ENCODE measurements at regions not wholly inside any gene's neighbourhood (a gene's known extent, or its start where the extent isn't known, plus 50 kb on each side); places are given as distances from the start of the nearest gene placed in this dataset.

GRCh38 chr11:92768121-92768840 is 201.2 kb upstream of the MTNR1B start:
- no peak for ATAC-seq (ENCODE audit: poor library complexity)
- Mint-ChIP-seq H3K27me3 (peaks cover 23% of the 10 kb centered on the region), H3K36me3 (ENCODE audit: low read depth) (no peaks in the 10 kb centered on the region), H3K4me3 (no peak overlapping the region), H3K4me1 (ENCODE audit: low read depth) (peaks cover 15% of the 10 kb centered on the region), H3K27ac (no peak overlapping the region), H3K9me3 (no peaks in the 10 kb centered on the region)
- TF ChIP-seq CTCF (IDR thresholded peaks at IDR 0.05) = no peak
- POLR2A ChIA-PET = no interaction called here
- Histone ChIP-seq H3K27me3 (ENCODE audit: control insufficient read depth in 1 of 2, insufficient read depth in 2 of 2, low read length in 2 of 2) (peaks cover 0 to 3% of the 10 kb centered on the region in 2 experiments), H3K9me3 (ENCODE audit: control insufficient read depth in 1 of 2, insufficient read depth in 1 of 2, low read length in 2 of 2) (no peaks in the 10 kb centered on the region), H3K27ac (ENCODE audit: low read depth in 1 of 2, low read length in 2 of 2) (no peak overlapping the region), H3K4me3 (ENCODE audit: low read length) (no peak overlapping the region), H3K36me3 (ENCODE audit: insufficient read depth, low read length) (no peaks in the 10 kb centered on the region), H3K4me1 (ENCODE audit: insufficient read depth, low read length) (no peaks in the 10 kb centered on the region)
- CTCF ChIA-PET = no interaction called here
- DNase-seq = no peak
- intact Hi-C loops (cut with DNase I, micrococcal nuclease) = no loop called here

- peaks cover 0 to 3% of the 10 kb centered on the region in 2 experiments for H3K27me3 ChIP-seq (ENCODE audit: control insufficient read depth in 1 of 2, insufficient read depth in 2 of 2, low read length in 2 of 2)
- no peaks in the 10 kb centered on the region for H3K36me3 ChIP-seq (ENCODE audit: insufficient read depth, low read length)
- H3K27me3 Mint-ChIP-seq = peaks cover 23% of the 10 kb centered on the region
- no peaks in the 10 kb centered on the region for H3K9me3 ChIP-seq (ENCODE audit: control insufficient read depth in 1 of 2, insufficient read depth in 1 of 2, low read length in 2 of 2)
- H3K27ac Mint-ChIP-seq = no peak overlapping the region
- ATAC-seq (ENCODE audit: poor library complexity) (no peak), DNase-seq (no peak)
- H3K36me3 Mint-ChIP-seq (ENCODE audit: low read depth) = no peaks in the 10 kb centered on the region
- intact Hi-C loops (cut with DNase I, micrococcal nuclease) = no loop called here
- no peak overlapping the region for H3K27ac ChIP-seq (ENCODE audit: low read depth in 1 of 2, low read length in 2 of 2)
- ChIA-PET POLR2A (no interaction called here), CTCF (no interaction called here)
- no peak overlapping the region for H3K4me3 ChIP-seq (ENCODE audit: low read length)
- no peaks in the 10 kb centered on the region for H3K4me1 ChIP-seq (ENCODE audit: insufficient read depth, low read length)
- no peak for TF ChIP-seq CTCF (IDR thresholded peaks at IDR 0.05)
- no peak overlapping the region for H3K4me3 Mint-ChIP-seq
- no peaks in the 10 kb centered on the region for H3K9me3 Mint-ChIP-seq
- H3K4me1 Mint-ChIP-seq (ENCODE audit: low read depth) = peaks cover 15% of the 10 kb centered on the region
Observed at GRCh38 chr11:92769112-92769511, 200.3 kb upstream of the MTNR1B start.

GRCh38 chr11:92770419-92770818 is 199.0 kb upstream of the MTNR1B start:
- no peak overlapping the region for H3K27ac ChIP-seq (ENCODE audit: low read depth in 1 of 2, low read length in 2 of 2)
- no peaks in the 10 kb centered on the region for H3K36me3 Mint-ChIP-seq (ENCODE audit: low read depth)
- intact Hi-C loops (cut with DNase I, micrococcal nuclease) = no loop called here
- ATAC-seq (ENCODE audit: poor library complexity) = no peak
- no peaks in the 10 kb centered on the region for H3K4me1 ChIP-seq (ENCODE audit: insufficient read depth, low read length)
- no peaks in the 10 kb centered on the region for H3K9me3 Mint-ChIP-seq
- no peak for DNase-seq
- peaks cover 12% of the 10 kb centered on the region for H3K4me1 Mint-ChIP-seq (ENCODE audit: low read depth)
- no peak overlapping the region for H3K4me3 ChIP-seq (ENCODE audit: low read length)
- ChIA-PET CTCF (no interaction called here), POLR2A (no interaction called here)
- H3K27me3 Mint-ChIP-seq = peaks cover 22% of the 10 kb centered on the region
- H3K9me3 ChIP-seq (ENCODE audit: control insufficient read depth in 1 of 2, insufficient read depth in 1 of 2, low read length in 2 of 2) = no peaks in the 10 kb centered on the region
- TF ChIP-seq CTCF (IDR thresholded peaks at IDR 0.05) = no peak
- no peak overlapping the region for H3K4me3 Mint-ChIP-seq
- H3K36me3 ChIP-seq (ENCODE audit: insufficient read depth, low read length) = no peaks in the 10 kb centered on the region
- no peak overlapping the region for H3K27ac Mint-ChIP-seq
- peaks cover 0 to 3% of the 10 kb centered on the region in 2 experiments for H3K27me3 ChIP-seq (ENCODE audit: control insufficient read depth in 1 of 2, insufficient read depth in 2 of 2, low read length in 2 of 2)
